ENCODE measurements at regions not wholly inside any gene's neighbourhood (a gene's known extent, or its start where the extent isn't known, plus 50 kb on each side); places are given as distances from the start of the nearest gene placed in this dataset.

DNA sequence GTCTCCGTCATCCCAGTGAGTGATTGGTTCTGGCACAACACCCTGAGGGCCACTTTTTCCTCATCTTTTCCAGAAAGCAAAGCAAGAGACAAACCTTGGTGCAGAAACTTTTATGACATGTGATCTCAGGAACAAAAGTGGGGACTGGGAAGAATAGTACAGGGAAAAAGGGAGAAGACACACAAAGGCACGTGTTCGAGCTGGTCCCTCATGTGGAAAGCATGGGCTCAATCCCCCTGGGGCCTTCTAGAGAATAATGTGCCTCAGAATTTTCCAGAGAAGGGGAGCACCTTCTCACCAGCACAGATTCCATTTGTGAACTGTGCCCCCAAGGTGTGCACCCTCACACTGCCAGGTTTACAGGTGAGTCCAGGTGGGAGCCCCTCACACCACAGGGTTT is 312.6 kb downstream of the FBXO15 start:
- H3K27ac ChIP-seq: no peak overlapping the region
- TF ChIP-seq, protein P1, sequence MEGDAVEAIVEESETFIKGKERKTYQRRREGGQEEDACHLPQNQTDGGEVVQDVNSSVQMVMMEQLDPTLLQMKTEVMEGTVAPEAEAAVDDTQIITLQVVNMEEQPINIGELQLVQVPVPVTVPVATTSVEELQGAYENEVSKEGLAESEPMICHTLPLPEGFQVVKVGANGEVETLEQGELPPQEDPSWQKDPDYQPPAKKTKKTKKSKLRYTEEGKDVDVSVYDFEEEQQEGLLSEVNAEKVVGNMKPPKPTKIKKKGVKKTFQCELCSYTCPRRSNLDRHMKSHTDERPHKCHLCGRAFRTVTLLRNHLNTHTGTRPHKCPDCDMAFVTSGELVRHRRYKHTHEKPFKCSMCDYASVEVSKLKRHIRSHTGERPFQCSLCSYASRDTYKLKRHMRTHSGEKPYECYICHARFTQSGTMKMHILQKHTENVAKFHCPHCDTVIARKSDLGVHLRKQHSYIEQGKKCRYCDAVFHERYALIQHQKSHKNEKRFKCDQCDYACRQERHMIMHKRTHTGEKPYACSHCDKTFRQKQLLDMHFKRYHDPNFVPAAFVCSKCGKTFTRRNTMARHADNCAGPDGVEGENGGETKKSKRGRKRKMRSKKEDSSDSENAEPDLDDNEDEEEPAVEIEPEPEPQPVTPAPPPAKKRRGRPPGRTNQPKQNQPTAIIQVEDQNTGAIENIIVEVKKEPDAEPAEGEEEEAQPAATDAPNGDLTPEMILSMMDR (IDR thresholded peaks at IDR 0.05): no peak
- no peaks in the 10 kb centered on the region for H3K9me3 ChIP-seq
- H3K4me1 ChIP-seq: no peaks in the 10 kb centered on the region
- no peaks in the 10 kb centered on the region for H3K27me3 ChIP-seq (ENCODE audit: insufficient read depth in 3 of 3, low read length in 2 of 3)
- WGBS, 3 donors: 82 to 92% (median 85%) methylated on average over 3 of the region's 3 CpGs
- intact Hi-C loops (cut with DNase I): no loop called here
- DNase-seq: no peak
- no peaks in the 10 kb centered on the region for H3K36me3 ChIP-seq (ENCODE audit: insufficient read depth in 1 of 2, low read depth in 1 of 2)
- ATAC-seq: no peak
- no peak overlapping the region for H3K4me3 ChIP-seq

DNA sequence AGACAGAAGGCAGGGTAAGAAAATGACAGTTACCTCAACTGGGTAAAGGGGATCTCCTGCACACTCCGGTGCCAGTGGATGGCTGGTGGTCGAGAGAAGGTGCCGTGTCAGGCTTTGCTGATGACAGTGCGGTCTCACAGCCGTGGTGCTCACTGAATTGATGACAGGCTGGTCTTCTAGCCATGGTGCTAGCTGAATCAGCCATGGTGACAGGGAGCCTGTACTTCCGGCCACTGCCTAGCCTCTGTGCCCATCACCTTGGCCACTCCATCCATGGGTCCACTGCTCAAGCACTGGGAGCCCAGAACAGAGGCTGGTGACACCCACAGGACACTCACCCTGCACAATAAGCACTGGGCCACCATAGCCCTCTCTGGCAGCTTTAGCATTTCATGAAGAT is 315.9 kb downstream of the FBXO15 start:
- Histone ChIP-seq H3K9me3 (no peaks in the 10 kb centered on the region), H3K4me1 (no peaks in the 10 kb centered on the region), H3K36me3 (ENCODE audit: insufficient read depth in 1 of 2, low read depth in 1 of 2) (no peaks in the 10 kb centered on the region), H3K27ac (no peak overlapping the region), H3K27me3 (ENCODE audit: insufficient read depth in 3 of 3, low read length in 2 of 3) (no peaks in the 10 kb centered on the region), H3K4me3 (no peak overlapping the region)
- intact Hi-C loops (cut with DNase I): no loop called here
- ATAC-seq (no peak), DNase-seq (no peak)
- TF ChIP-seq, protein P1 (IDR thresholded peaks at IDR 0.05): no peak
- 77 to 90% (median 90%) methylated on average over 6 of the region's 6 CpGs for WGBS, 3 donors

DNA sequence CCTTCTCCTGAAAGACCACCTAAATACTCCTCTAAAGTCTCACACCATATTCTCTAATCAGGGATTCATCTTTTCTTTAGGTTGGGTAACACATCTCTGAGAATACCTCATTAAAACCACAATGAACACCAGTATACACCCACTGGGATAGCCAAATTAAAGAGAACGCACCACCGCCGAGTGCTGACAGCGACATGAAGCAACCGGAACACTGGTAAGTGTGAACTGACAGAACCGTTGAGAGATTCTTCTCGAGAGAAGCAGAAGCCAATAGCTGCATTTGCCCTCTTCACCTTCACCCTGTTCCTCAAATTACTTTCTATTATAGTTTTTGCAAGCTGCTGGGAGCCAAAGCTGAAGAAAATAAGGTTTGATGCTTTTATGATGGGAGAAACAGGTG is 318.5 kb downstream of the FBXO15 start:
- DNase-seq (no peak), ATAC-seq (no peak)
- intact Hi-C loops (cut with DNase I): no loop called here
- H3K9me3 ChIP-seq: no peaks in the 10 kb centered on the region
- H3K4me1 ChIP-seq: no peaks in the 10 kb centered on the region
- H3K36me3 ChIP-seq (ENCODE audit: insufficient read depth in 1 of 2, low read depth in 1 of 2): no peaks in the 10 kb centered on the region
- no peaks in the 10 kb centered on the region for H3K27me3 ChIP-seq (ENCODE audit: insufficient read depth in 3 of 3, low read length in 2 of 3)
- TF ChIP-seq, protein P1 (IDR thresholded peaks at IDR 0.05): no peak
- H3K4me3 ChIP-seq: no peak overlapping the region
- WGBS, 3 donors: 88 to 89% (median 88%) methylated on average over 7 of the region's 7 CpGs
- no peak overlapping the region for H3K27ac ChIP-seq

DNA sequence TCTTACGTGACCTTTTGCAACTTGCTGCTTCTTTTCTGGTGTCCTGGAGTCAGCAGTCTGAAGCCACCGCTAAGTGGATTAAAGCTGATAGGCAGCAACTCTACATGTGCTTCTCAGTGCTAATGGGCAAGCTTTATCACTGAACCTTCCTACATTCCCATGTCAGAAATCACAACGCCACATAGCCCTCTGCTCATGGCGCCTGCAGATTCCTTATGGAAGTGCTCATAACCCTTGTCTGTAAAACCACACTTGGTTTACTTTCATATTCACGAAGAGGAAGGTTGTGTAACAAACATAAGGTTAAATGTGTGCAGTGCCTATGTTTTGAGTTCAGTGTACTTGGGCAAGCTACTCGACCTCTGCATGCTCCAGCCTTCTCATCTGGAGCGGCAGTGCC is 319.8 kb downstream of the FBXO15 start:
- DNase-seq: no peak
- Histone ChIP-seq H3K36me3 (ENCODE audit: insufficient read depth in 1 of 2, low read depth in 1 of 2) (no peaks in the 10 kb centered on the region), H3K27ac (no peak overlapping the region), H3K27me3 (ENCODE audit: insufficient read depth in 3 of 3, low read length in 2 of 3) (no peaks in the 10 kb centered on the region), H3K4me1 (no peaks in the 10 kb centered on the region), H3K9me3 (no peaks in the 10 kb centered on the region), H3K4me3 (no peak overlapping the region)
- TF ChIP-seq, protein P1 (IDR thresholded peaks at IDR 0.05): no peak
- WGBS, 3 donors: 81 to 84% (median 83%) methylated on average over 7 of the region's 7 CpGs
- intact Hi-C loops (cut with DNase I): no loop called here
- ATAC-seq: no peak

DNA sequence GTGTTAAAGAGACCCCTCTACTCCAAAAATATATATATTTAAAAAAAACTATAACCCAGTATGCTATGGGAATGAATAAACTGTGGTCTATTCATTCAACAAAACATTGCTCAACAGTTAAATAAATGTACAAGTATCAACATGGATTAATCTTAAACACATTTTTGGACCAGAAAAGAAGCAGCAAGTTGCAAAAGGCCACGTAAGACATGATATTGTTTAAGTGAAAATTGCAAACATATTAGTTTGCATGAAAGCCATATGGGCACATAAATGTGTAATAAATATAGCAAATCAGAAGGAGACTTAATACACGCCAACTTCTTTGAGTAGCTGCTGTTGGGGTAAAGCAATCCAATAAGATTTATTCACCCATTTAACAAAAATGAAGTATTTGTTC is 321.5 kb downstream of the FBXO15 start:
- no peaks in the 10 kb centered on the region for H3K4me1 ChIP-seq

More for the DNA sequence above, 321.5 kb downstream of the FBXO15 start:
- TF ChIP-seq, protein P1 (IDR thresholded peaks at IDR 0.05): no peak
- no peak for ATAC-seq
- Histone ChIP-seq H3K27ac (no peak overlapping the region), H3K36me3 (ENCODE audit: insufficient read depth in 1 of 2, low read depth in 1 of 2) (no peaks in the 10 kb centered on the region), H3K27me3 (ENCODE audit: insufficient read depth in 3 of 3, low read length in 2 of 3) (no peaks in the 10 kb centered on the region), H3K4me3 (no peak overlapping the region), H3K9me3 (no peaks in the 10 kb centered on the region)
- DNase-seq: no peak
- intact Hi-C loops (cut with DNase I): no loop called here
- WGBS, 3 donors: 66 to 69% (median 66%) methylated on average over 2 of the region's 2 CpGs
